ENCODE measurements at regions not wholly inside any gene's neighbourhood (a gene's known extent, or its start where the extent isn't known, plus 50 kb on each side); places are given as distances from the start of the nearest gene placed in this dataset.
A peak's percentile ranks its signal among the peaks of the same experiment; 100 is the strongest.
"Not testable (repeated sequence)": the region's sequence is repeated elsewhere in the genome, so short reads cannot be mapped to it uniquely, and the experiment has no call there.

- no peak for DNase-seq
These were observed 328.9 kb downstream of the CHL1 start for GRCh38 chr3:525415-525814.

GRCh38 chr3:535566-536416 lies 339.2 kb downstream of the CHL1 start:
- DNase-seq = no peak

DNA sequence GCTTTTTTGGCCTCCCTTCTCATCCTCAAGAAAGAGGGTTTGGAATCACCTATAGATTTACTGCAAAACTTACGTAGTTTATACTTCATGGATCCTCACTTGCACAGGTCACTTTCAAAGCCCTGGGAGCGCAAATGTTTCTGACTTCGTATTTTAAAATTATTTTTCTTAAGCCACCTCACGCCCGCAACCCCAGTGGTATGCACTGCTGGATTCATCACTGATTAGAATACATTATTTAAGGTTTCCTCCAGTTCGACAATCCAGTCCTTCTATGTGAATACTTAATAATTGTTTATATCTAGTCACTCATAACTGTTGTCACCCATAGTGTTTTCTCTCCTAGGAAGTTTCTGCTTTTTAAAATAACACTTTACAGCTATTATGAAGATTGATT lies 339.9 kb downstream of the CHL1 start:
- DNase-seq = no peak

DNA sequence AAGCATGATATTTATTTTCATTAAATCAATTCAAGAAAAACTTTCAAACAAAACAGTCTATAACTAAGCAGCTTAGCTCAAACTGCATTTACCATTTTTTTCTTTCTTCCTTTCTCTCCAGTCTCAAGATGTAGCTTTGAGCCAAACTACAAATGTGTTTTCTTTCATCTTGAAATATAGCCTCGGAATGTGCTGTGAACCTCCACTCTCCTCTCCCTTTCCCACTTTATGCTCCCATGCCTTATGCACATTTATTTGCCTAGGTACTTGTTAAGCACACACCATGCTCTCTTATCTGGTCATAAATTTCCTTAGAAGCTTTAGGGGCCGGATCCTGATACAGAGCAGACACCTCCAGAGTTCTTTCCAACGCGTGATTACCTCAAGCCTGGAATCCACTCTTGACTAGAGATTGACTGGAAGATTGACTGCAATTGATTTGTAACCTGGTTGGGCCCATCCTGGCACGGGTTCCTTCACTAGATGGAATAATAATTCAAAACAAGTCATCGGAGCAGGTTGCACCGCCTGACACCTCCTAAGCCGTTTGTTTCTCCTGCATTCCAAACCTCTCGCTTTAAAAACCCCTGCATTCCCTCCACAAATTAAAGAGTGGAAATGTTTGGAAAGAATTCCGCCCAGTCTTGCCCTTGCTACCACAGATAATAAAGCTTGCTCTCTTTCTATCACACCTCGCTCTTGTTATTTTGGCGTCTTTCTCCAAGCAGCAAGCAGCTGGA lies 344.7 kb downstream of the CHL1 start:
- DNase-seq = no peak

- no peak for DNase-seq
These were observed 345.5 kb downstream of the CHL1 start for GRCh38 chr3:542021-542420.

GRCh38 chr3:549636-550035 lies 353.1 kb downstream of the CHL1 start:
- no peak for DNase-seq

DNA sequence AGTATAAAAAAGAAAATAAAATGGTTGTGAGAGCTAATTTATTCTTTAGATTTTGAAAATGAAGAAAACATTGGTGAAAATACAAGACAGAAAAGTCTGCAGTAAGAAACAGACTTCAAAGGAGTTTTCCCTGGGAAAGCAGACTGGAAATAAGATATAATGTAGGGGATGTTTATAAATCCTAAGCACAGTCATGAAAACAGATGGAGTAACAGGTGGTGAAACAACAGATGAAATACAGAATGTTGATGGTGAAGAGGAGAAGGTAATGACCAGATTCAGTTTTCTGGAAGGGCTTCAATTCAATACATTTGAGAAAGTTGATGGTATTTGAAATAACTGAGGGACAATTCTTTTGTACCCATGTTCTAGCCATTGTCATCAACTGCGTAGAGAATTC lies 353.9 kb downstream of the CHL1 start:
- DNase-seq = no peak

GRCh38 chr3:557972-558371 lies 361.4 kb downstream of the CHL1 start:
- no peak for DNase-seq

DNA sequence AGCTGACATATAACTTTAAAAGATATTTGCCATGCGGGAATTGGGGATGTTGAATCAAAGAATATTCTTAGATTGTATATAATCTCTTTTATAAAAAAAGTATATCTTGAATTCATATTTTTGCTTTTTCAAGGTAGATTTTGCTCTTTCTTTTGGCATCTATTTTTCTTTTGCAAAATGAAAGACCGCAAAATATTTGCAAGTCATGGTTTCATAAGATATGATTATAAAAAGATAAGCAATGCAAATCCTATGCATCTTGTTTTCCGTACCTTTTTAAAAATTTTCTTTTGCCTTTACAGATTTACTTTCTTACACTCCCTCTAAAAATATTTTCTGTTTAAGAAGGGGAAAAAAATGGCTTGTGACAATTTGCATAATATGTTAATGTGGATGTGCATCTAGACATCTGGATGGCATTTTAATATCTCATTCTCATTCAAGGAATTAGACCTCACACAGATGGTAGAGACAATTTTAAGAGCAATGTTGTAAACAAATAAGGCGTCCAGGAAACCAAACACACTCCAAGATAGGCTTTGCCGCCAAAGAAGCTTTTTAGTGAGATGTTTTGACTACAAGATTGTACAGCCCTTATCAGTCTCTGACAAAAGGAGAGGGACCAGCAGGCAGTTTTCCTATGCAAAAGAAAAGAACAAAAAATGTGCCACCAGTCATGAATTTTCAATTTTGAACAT lies 371.1 kb downstream of the CHL1 start:
- DNase-seq = no peak

DNA sequence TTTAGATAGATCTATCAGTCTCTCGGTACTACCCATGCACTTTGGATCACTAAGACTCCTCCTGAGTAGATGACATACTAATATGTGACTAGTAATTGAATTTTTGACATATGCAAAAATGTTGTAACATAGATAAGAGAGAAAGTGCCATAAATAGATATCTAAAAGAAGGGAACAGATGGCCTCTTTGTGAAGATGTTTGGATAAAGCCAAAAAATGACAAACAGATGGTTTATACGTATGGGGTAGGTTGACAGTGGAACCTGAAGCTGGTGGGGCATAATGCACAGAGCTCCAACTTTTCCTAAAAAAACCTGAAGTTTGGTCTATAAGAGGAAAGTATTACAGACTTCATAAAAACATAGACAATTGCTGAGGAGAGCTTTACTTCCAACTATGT lies 383.0 kb downstream of the CHL1 start:
- not testable (repeated sequence) for DNase-seq

DNA sequence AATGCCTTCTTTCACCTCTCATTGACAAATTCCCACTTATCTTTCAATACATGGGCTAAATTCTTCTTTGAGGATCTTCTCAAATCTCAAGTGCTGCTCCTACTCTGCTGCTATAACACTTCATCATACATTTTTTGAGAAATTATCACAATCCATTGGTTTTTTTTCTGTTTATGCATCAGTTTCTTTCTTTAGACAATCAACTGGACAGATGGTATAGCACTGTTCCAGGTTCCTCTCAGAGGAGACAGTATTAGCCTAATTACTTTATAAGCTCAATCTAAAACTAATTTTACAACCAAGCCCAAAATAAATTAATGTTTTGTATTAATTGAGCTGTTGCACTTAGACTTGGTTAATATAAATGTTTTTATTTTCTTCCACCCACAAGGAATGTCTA lies 392.5 kb downstream of the CHL1 start:
- DNase-seq = not testable (repeated sequence)

DNA sequence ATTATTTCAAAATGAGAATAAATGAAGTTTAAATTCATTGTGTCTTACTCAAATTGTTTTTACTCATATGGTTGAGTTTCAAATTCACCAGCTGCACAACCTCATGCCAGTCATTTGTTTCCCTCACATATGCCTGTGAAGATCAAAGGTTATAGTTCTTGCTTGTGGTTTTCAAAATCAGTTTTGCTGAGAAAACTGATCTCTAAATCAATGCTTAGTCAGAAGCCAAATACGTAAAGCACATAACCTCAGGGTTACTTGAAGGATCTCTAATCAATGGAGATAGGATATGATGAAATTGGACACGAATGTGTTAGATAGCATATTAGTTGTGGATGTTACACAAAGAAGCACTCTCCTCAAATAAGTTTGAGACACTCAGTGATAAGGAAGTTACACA lies 400.7 kb downstream of the CHL1 start:
- not testable (repeated sequence) for DNase-seq

GRCh38 chr3:597746-598145 lies 401.2 kb downstream of the CHL1 start:
- DNase-seq = not testable (repeated sequence)

GRCh38 chr3:607480-607879 lies 410.9 kb downstream of the CHL1 start:
- DNase-seq = not testable (repeated sequence)

- no peak for DNase-seq
These were observed 425.2 kb downstream of the CHL1 start for GRCh38 chr3:621714-622113.

DNA sequence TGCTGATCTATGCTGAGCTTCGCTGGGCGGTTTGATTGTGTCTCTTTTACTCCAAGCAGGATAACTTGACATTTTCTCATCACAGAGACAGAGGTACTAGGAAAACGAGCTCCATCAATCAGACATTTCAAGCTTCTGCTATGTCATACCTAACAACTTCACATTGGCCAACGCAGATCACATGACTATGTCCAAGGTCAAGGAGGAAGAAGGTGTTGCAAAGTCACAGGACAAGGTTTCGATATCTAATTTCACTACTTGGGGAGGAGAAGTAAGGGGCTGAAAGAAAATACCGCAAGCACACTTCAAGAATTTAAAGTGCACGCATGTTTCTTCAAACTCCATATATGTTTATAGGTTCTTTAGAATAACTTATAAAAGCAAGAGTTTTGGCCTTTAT lies 425.8 kb downstream of the CHL1 start:
- DNase-seq = no peak

DNA sequence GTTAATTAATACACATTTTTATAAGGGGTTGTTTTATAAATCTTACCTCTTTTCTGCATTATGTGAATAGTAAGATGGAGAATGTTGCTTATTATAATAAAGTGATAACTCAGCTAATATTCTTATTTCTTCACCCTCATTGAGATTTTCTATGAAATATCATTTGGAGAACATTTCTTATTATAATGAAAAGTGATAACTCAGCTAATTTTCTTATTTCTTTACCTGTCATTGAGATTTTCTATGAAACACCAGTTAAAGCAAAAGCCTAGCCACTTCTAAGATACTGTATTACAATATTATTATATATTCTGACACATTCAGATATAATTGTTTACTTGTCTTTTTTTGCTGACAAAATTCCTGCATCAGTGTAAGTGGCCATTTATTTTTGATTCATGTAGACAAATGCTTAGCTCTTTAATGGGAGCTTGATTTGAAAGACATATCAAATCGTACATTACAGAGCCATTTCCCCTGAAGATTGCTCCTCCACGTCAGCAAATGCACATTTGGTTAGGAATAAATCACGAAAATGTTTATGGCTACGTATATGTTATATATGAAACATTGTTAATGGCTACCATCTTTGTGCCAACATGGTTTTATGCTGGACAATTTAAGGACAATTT lies 427.5 kb downstream of the CHL1 start:
- no peak for DNase-seq

DNA sequence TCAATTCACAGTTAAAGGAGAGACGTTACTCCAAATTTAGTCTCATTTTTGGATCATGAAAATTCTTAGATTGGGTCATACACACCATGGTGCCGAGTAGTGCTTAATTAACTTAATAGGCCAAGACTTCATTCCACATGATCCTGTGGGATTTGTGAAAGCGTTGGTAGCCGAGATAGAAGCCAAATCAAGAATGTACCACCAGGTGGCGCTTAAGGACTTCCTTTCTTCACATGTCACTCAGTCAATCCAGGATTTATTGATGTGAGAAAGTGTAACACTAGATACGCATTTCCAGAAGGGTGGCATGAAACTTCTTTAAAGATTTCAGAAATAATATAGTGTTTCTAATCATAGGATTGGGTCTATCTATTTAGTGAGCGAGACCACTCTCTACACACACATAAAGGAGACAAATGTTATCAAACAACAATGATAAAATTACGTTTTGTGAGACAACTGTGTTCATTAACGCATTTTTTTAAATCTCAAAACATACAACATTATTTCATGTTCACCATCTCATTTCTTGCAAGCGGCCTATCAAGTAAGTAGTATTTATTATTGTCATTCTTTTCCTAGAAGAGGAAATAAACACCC lies 436.1 kb downstream of the CHL1 start:
- peak; percentile 31 for DNase-seq

GRCh38 chr3:634511-634910 lies 437.9 kb downstream of the CHL1 start:
- no peak for DNase-seq

DNA sequence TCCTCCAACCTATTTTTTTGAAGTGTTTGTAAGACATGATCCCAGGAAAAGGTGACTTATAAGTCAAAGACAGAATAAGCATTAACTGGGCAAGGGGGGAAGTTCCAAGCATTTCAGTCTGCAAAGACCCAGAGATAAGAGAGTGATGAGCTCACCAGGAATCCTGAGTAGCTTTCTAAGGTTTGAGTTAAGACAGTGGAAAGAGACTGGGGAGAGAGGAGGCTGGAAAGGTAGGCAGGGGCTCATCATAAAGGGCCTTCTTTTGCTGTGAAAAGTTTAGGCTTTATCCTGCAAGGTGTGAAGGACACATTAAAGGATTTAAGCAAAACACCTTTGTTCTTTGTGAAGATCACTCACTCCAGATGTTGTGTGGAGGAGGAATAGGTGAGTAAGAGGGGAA lies 438.8 kb downstream of the CHL1 start:
- no peak for DNase-seq

DNA sequence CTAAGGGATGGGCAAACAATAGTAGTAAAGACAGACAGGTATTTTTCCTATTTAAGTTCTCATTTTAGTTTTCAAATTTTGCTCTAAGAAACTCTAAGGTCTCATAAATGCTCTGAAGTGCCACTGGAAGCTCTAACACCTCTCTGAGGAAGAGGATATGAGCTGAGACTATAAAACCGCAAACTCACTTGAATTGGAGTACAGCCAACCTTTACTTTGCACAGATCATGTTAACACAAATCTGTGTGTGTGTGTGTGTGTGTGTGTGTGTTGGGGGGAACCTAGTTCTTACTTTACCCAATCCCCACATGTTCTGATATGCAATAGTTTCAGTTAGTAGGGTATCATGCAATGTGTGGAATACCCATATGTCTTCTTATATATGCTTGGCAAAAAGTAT lies 446.8 kb downstream of the CHL1 start:
- no peak for DNase-seq

DNA sequence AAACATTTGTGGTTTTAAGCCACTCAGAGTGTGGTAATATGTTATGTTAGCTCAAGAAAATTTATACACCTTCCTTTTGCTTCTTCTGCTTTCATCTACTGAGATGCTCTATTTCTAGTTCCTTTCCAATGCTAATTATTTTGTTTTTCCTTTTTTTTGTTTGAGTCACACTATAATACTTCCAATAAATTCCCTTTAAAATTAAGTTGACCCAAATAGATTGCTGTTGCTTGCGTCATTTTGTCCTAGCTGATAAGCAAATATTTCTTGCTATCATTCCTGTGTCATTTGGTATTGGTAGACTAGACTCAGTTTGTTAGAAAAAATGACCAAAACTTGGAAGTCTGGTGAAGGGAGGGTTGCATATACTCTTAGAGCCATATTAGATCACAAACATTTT lies 437.0 kb upstream of the CNTN6 start:
- no peak for DNase-seq

DNA sequence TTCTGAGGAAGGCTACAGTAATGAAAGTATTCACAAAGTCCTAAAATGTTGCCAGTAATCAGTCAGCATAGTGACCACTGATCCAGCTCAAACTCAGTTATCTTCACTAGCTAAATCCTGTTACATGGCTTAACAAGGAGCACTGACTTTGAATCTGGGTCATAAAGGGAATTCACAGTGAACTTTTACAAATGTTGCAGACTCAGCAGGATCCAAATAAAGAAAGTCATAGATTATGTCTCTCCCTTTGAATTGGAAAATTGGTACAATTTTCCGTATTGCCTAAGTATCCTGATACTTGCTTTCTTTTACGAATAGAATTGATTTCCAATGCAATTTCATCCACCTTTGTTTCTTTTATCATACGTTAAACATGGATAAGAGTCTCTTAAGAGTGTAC lies 431.5 kb upstream of the CNTN6 start:
- no peak for DNase-seq
